ENCODE measurements at regions not wholly inside any gene's neighbourhood (a gene's known extent, or its start where the extent isn't known, plus 50 kb on each side); places are given as distances from the start of the nearest gene placed in this dataset. TPM values are rescaled to one million over a fixed set of nuclear protein-coding genes. Genes with fewer than 3 reads are reported as not detected.

GRCh38 chr9:32334112-32334511, 50.3 kb upstream of the ACO1 start:
- H3K4me3 ChIP-seq = no peak overlapping the region
- H3K4me1 ChIP-seq (ENCODE audit: insufficient read depth) = no peaks in the 10 kb centered on the region
- DNase-seq = no peak
- H3K27ac ChIP-seq = no peak overlapping the region
- intact Hi-C loops (cut with DNase I) = no loop called here
- TF ChIP-seq POLR2A (IDR thresholded peaks at IDR 0.05) (no peak), EP300 (IDR thresholded peaks at IDR 0.05) (no peak)
- TF ChIP-seq, protein P1, sequence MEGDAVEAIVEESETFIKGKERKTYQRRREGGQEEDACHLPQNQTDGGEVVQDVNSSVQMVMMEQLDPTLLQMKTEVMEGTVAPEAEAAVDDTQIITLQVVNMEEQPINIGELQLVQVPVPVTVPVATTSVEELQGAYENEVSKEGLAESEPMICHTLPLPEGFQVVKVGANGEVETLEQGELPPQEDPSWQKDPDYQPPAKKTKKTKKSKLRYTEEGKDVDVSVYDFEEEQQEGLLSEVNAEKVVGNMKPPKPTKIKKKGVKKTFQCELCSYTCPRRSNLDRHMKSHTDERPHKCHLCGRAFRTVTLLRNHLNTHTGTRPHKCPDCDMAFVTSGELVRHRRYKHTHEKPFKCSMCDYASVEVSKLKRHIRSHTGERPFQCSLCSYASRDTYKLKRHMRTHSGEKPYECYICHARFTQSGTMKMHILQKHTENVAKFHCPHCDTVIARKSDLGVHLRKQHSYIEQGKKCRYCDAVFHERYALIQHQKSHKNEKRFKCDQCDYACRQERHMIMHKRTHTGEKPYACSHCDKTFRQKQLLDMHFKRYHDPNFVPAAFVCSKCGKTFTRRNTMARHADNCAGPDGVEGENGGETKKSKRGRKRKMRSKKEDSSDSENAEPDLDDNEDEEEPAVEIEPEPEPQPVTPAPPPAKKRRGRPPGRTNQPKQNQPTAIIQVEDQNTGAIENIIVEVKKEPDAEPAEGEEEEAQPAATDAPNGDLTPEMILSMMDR (IDR thresholded peaks at IDR 0.05) = no peak
- H3K27me3 ChIP-seq = no peaks in the 10 kb centered on the region
- 86 to 92% (median 91%) methylated on average over 7 of the region's 7 CpGs for WGBS, 3 donors
- H3K9me3 ChIP-seq = no peaks in the 10 kb centered on the region
- no peaks in the 10 kb centered on the region for H3K36me3 ChIP-seq

MicroRNAs in the stretch of these regions (microRNA counts, 767-probe panel; counts per million panel counts)
- microRNA hsa-miR-873-5p (530 counts per million, percentile 78 among the panel's probes with 10 or more counts), microRNA hsa-miR-876-3p (530 counts per million, percentile 78 among the panel's probes with 10 or more counts), microRNA hsa-miR-876-5p (530 counts per million, percentile 78 among the panel's probes with 10 or more counts)

Small RNA genes lying in the stretch of these regions (microRNA-seq; reads per million reads assigned to microRNA genes)
- gene MIR873 (0.16 to 0.75 (median 0.54) reads per million in 3 donors), gene MIR876 (0.16 to 0.38 (median 0.36) reads per million in 3 donors)

Small RNA genes lying in the stretch of these regions (small RNA-seq; reads per million reads assigned to genes)
- gene MIR873 = 1.5 reads per million, percentile 67 among the genes with 10 or more reads in this experiment
- not detected for gene MIR876
- gene RNA5SP281 = not detected

Data from ovary (tissue), 7 donors.